BJ (cell line): ENCODE measurements at regions not wholly inside any gene's neighbourhood (a gene's known extent, or its start where the extent isn't known, plus 50 kb on each side); places are given as distances from the start of the nearest gene placed in this dataset.

ENCODE experiments used
- CTCF ChIA-PET: fragments of 350-600 bp; formaldehyde crosslinking; extraction: SDS; loops from one replicate; lab custom pipeline; 2021; ENCODE audit warnings: antibody characterized with exemption, inconsistent platforms; lab: Yijun Ruan, JAX
- POLR2A ChIA-PET: fragments of 300-600 bp; sonication (Branson Sonifier 250); formaldehyde crosslinking; extraction: SDS; loops from one replicate; lab custom pipeline; 2021; ENCODE audit warnings: antibody characterized with exemption; lab: Charles Lee
- DNase-seq: peaks from one replicate; pipeline ENCODE4 v3.0.0-alpha.2; 2011; ENCODE audit warnings: low read depth
- H3K27me3 ChIP-seq: 2 replicates; pipeline ENCODE4 v1.6.0; 2011; ENCODE audit warnings: low read length; ENCODE audit not compliant: control insufficient read depth, insufficient read depth
- H3K36me3 ChIP-seq: 2 replicates; pipeline ENCODE4 v1.5.1; 2011; ENCODE audit warnings: low read length; ENCODE audit not compliant: control insufficient read depth, insufficient read depth
- H3K4me3 ChIP-seq: 2 replicates; pipeline ENCODE4 v1.5.1; 2011; ENCODE audit warnings: low read depth, mild to moderate bottlenecking, control low read depth, low read length
- TF ChIP-seq, protein P1 (sequence below): IDR thresholded peaks from 2 replicates; pipeline ENCODE4 v1.5.1; 2011; ENCODE audit warnings: low read depth, mild to moderate bottlenecking, control low read depth, inconsistent platforms, low read length, moderate library complexity; ENCODE audit not compliant: insufficient read depth

DNA sequence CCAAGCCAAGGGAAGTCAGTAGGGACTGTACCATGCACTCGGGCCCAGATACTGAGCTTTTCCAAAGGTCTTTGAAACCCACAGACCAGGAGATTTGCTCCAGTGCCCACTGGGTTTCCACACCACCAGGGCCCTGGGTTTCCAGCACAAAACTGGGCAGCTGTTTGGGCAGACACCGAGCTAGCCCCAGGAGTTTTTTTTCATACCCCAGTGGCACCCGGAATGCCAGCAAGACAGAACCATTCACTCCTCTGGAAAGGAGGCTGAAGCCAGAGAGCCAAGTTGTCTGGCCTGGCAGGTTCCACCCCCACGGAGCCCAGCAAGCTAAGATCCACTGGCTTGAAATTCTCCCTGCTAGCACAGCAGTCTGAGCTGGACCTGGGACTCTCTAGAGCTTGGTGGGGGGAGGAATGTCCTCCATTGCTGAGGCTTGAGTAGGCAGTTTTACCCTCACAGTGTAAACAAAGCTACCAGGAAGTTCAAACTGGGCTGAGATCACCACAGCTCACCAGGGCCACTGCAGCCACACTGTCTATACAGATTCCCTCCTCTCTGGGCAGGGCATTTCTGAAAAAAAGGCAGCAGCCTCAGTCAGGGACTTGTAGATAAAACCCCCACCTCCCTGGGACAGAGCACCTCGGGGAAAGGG is 793.7 kb downstream of the RPS29 start:
- POLR2A ChIA-PET = no interaction called here
- no peak for DNase-seq
- TF ChIP-seq, protein P1, sequence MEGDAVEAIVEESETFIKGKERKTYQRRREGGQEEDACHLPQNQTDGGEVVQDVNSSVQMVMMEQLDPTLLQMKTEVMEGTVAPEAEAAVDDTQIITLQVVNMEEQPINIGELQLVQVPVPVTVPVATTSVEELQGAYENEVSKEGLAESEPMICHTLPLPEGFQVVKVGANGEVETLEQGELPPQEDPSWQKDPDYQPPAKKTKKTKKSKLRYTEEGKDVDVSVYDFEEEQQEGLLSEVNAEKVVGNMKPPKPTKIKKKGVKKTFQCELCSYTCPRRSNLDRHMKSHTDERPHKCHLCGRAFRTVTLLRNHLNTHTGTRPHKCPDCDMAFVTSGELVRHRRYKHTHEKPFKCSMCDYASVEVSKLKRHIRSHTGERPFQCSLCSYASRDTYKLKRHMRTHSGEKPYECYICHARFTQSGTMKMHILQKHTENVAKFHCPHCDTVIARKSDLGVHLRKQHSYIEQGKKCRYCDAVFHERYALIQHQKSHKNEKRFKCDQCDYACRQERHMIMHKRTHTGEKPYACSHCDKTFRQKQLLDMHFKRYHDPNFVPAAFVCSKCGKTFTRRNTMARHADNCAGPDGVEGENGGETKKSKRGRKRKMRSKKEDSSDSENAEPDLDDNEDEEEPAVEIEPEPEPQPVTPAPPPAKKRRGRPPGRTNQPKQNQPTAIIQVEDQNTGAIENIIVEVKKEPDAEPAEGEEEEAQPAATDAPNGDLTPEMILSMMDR = no peak
- no peak overlapping the region for H3K4me3 ChIP-seq
- H3K27me3 ChIP-seq = no peaks in the 10 kb centered on the region
- no peaks in the 10 kb centered on the region for H3K36me3 ChIP-seq
- CTCF ChIA-PET = no interaction called here

DNA sequence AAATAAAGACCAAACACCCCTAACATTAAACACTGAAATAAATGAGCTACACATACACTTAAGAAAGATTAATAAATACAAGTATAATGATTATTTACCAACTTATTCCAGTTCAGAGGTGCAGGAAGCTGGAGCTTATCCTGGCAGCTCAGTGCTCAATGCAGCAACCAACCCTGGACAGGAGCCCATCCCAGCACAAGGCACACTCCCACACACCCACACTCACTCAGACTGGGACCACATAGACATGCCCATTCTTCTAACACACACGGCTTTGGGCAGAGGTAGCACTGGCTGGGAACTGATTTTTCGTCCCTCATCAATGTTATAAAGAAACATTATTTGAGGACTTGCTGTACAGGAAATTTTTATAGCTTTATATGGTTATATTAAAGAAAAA is 797.4 kb downstream of the RPS29 start:
- DNase-seq = no peak
- ChIA-PET CTCF (no interaction called here), POLR2A (no interaction called here)
- TF ChIP-seq, protein P1 = no peak
- no peaks in the 10 kb centered on the region for H3K36me3 ChIP-seq
- H3K4me3 ChIP-seq = no peak overlapping the region
- no peaks in the 10 kb centered on the region for H3K27me3 ChIP-seq

DNA sequence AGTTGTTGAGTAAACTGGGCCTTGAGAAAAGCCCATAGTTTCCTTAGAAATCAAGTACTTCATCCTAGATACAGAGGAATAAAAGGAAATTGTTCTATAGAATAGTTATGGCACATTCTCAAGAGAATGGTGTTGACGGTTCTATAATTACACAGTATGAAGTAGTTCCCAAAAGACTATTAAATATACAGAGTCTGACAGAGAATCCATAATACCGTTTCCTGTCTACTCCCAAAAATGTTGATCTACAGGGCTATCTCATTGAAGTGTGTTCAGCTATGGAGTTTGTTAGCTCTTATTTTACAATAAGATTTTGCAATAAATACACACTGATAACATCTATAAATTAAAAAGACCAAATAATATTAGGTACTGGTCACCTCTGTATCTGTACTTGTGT is 799.7 kb downstream of the RPS29 start:
- POLR2A ChIA-PET = no interaction called here
- no peaks in the 10 kb centered on the region for H3K27me3 ChIP-seq
- H3K4me3 ChIP-seq = no peak overlapping the region
- TF ChIP-seq, protein P1 = no peak
- CTCF ChIA-PET = interaction anchor here (1.1 kb wide), 1 partner anchor 10 kb away, joined by 3 read pairs; no protein-coding TSS in a partner anchor
- no peak for DNase-seq
- no peaks in the 10 kb centered on the region for H3K36me3 ChIP-seq

DNA sequence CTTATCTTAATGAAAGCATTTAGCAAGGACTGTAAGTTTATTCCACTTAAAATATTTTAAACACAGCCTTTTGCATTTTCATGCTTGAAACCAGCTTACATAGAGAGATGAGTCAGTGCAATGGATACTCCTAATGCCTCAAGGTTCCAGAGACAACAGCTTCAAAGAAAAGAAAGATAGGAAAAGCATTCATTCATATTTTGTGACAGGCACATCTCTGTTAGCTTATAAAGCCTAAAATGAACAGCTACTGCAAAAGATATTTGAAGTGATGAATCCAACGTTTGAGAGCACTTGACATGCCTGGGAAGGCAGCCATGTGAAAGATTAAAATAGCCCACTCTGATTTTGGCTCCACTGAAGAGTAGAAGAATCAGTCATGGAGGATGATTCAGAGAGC is 814.5 kb downstream of the RPS29 start:
- TF ChIP-seq, protein P1 = no peak
- ChIA-PET POLR2A (no interaction called here), CTCF (no interaction called here)
- Histone ChIP-seq H3K36me3 (no peaks in the 10 kb centered on the region), H3K4me3 (no peak overlapping the region), H3K27me3 (no peaks in the 10 kb centered on the region)
- no peak for DNase-seq

DNA sequence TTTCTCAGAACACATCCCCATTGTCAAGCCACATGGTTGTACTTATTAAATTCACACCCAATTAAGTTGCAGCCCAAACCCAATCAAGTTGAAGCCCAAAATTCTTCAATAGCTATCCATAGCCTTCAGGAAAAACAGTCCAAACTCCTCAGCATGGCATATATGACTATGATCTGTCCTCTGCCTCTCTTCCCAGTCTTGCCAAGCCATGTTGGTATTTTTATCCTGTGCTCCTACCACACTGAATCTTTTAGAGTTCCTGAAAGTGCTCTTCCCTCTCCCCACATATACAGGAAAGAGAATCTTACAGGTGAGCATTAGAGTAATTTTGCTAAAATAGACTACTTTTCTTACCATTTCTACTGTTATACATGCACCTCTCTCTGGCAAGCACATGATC is 834.9 kb downstream of the RPS29 start:
- no peaks in the 10 kb centered on the region for H3K27me3 ChIP-seq
- TF ChIP-seq, protein P1 = no peak
- POLR2A ChIA-PET = no interaction called here
- H3K36me3 ChIP-seq = no peaks in the 10 kb centered on the region
- CTCF ChIA-PET = no interaction called here
- DNase-seq = no peak
- H3K4me3 ChIP-seq = no peak overlapping the region
